B cell (primary cell): ENCODE measurements at regions not wholly inside any gene's neighbourhood (a gene's known extent, or its start where the extent isn't known, plus 50 kb on each side); places are given as distances from the start of the nearest gene placed in this dataset.

Source experiments
- EZH2 ChIP-seq: IDR thresholded peaks from 2 replicates; pipeline ENCODE4 v1.6.1; 2012; ENCODE audit warnings: borderline replicate concordance, low read depth, mild to moderate bottlenecking, moderate library complexity, low read length; ENCODE audit not compliant: insufficient read depth, poor library complexity, severe bottlenecking
- TF ChIP-seq, protein P1 (sequence below): fragments of 200-600 bp; IDR thresholded peaks from one replicate; pipeline ENCODE4 v1.8.0; 2022; ENCODE audit warnings: antibody characterized with exemption, mild to moderate bottlenecking

- TF ChIP-seq, protein P1, sequence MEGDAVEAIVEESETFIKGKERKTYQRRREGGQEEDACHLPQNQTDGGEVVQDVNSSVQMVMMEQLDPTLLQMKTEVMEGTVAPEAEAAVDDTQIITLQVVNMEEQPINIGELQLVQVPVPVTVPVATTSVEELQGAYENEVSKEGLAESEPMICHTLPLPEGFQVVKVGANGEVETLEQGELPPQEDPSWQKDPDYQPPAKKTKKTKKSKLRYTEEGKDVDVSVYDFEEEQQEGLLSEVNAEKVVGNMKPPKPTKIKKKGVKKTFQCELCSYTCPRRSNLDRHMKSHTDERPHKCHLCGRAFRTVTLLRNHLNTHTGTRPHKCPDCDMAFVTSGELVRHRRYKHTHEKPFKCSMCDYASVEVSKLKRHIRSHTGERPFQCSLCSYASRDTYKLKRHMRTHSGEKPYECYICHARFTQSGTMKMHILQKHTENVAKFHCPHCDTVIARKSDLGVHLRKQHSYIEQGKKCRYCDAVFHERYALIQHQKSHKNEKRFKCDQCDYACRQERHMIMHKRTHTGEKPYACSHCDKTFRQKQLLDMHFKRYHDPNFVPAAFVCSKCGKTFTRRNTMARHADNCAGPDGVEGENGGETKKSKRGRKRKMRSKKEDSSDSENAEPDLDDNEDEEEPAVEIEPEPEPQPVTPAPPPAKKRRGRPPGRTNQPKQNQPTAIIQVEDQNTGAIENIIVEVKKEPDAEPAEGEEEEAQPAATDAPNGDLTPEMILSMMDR, result no peak
- TF ChIP-seq EZH2, result no peak
Observed at GRCh38 chr13:76438050-76438449, 448.2 kb downstream of the KCTD12 start.
